WTC11 (cell line): ENCODE measurements at regions not wholly inside any gene's neighbourhood (a gene's known extent, or its start where the extent isn't known, plus 50 kb on each side); places are given as distances from the start of the nearest gene placed in this dataset.

Experiments used
- FOXK1 ChIP-seq: sonication (generic); formaldehyde crosslinking; IDR thresholded peaks from 2 replicates; pipeline ENCODE4 v1.8.0; 2022; ENCODE audit warnings: mild to moderate bottlenecking, moderate library complexity, missing genetic modification reagents
- SMAD4 ChIP-seq: sonication (generic); formaldehyde crosslinking; IDR thresholded peaks from 2 replicates; pipeline ENCODE4 v1.8.0; 2022; ENCODE audit warnings: mild to moderate bottlenecking, missing genetic modification reagents
- TF ChIP-seq, protein P1 (sequence below): fragments of 200-600 bp; IDR thresholded peaks from 2 replicates; pipeline ENCODE4 v1.8.0; 2022; ENCODE audit warnings: antibody characterized with exemption
- TF ChIP-seq, protein P2 (sequence below): sonication (generic); formaldehyde crosslinking; IDR thresholded peaks from 2 replicates; pipeline ENCODE4 v1.8.1; 2023; ENCODE audit warnings: mild to moderate bottlenecking, missing genetic modification reagents, moderate library complexity
- TF ChIP-seq, protein P3 (sequence below): sonication (generic); formaldehyde crosslinking; conservative IDR thresholded peaks from 2 replicates; pipeline ENCODE4 v1.8.1; 2022; ENCODE audit warnings: mild to moderate bottlenecking, missing genetic modification reagents
- TF ChIP-seq, protein P4 (sequence below): fragments of 250-450 bp; sonication (Bioruptor Pico); IDR thresholded peaks from 2 replicates; pipeline ENCODE4 v1.9.0; 2021; ENCODE audit warnings: mild to moderate bottlenecking
- TF ChIP-seq, protein P5 (sequence below): sonication (generic); formaldehyde crosslinking; IDR thresholded peaks from 2 replicates; pipeline ENCODE4 v1.8.0; 2022; ENCODE audit warnings: mild to moderate bottlenecking, missing genetic modification reagents
- TF ChIP-seq, protein P6 (sequence below): fragments of 250-450 bp; sonication (Bioruptor Pico); IDR thresholded peaks from 2 replicates; pipeline ENCODE4 v2.1.2; 2022; ENCODE audit warnings: mild to moderate bottlenecking, moderate library complexity

DNA sequence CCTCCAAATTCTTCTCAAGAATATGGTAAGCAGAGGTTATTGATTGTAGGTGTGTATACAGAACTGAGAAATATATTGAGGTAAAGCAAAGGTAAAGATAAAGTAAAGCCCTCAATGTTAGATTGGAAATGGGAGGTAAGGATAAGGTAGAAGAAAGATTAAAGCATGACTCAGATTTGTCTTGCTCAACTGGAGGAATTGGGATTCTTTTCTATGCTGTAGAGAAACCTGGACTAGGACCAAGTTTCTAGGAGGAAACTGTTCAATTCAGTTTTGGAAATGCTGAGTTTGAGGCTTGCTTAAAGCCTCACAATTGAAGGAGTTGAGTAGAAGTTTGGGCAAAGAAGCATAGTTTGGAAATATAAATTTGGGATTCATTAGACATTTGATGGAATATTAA, 634.0 kb upstream of the PTCHD4 start:
- TF ChIP-seq, protein P1, sequence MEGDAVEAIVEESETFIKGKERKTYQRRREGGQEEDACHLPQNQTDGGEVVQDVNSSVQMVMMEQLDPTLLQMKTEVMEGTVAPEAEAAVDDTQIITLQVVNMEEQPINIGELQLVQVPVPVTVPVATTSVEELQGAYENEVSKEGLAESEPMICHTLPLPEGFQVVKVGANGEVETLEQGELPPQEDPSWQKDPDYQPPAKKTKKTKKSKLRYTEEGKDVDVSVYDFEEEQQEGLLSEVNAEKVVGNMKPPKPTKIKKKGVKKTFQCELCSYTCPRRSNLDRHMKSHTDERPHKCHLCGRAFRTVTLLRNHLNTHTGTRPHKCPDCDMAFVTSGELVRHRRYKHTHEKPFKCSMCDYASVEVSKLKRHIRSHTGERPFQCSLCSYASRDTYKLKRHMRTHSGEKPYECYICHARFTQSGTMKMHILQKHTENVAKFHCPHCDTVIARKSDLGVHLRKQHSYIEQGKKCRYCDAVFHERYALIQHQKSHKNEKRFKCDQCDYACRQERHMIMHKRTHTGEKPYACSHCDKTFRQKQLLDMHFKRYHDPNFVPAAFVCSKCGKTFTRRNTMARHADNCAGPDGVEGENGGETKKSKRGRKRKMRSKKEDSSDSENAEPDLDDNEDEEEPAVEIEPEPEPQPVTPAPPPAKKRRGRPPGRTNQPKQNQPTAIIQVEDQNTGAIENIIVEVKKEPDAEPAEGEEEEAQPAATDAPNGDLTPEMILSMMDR = no peak
- TF ChIP-seq FOXK1 (no peak), SMAD4 (CRISPR knock-in tag) (no peak)
- TF ChIP-seq, protein P2, sequence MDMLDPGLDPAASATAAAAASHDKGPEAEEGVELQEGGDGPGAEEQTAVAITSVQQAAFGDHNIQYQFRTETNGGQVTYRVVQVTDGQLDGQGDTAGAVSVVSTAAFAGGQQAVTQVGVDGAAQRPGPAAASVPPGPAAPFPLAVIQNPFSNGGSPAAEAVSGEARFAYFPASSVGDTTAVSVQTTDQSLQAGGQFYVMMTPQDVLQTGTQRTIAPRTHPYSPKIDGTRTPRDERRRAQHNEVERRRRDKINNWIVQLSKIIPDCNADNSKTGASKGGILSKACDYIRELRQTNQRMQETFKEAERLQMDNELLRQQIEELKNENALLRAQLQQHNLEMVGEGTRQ (CRISPR knock-in tag) = no peak
- TF ChIP-seq, protein P3, sequence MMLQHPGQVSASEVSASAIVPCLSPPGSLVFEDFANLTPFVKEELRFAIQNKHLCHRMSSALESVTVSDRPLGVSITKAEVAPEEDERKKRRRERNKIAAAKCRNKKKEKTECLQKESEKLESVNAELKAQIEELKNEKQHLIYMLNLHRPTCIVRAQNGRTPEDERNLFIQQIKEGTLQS (CRISPR knock-in tag) = no peak
- TF ChIP-seq, protein P4, sequence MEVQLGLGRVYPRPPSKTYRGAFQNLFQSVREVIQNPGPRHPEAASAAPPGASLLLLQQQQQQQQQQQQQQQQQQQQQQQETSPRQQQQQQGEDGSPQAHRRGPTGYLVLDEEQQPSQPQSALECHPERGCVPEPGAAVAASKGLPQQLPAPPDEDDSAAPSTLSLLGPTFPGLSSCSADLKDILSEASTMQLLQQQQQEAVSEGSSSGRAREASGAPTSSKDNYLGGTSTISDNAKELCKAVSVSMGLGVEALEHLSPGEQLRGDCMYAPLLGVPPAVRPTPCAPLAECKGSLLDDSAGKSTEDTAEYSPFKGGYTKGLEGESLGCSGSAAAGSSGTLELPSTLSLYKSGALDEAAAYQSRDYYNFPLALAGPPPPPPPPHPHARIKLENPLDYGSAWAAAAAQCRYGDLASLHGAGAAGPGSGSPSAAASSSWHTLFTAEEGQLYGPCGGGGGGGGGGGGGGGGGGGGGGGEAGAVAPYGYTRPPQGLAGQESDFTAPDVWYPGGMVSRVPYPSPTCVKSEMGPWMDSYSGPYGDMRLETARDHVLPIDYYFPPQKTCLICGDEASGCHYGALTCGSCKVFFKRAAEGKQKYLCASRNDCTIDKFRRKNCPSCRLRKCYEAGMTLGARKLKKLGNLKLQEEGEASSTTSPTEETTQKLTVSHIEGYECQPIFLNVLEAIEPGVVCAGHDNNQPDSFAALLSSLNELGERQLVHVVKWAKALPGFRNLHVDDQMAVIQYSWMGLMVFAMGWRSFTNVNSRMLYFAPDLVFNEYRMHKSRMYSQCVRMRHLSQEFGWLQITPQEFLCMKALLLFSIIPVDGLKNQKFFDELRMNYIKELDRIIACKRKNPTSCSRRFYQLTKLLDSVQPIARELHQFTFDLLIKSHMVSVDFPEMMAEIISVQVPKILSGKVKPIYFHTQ (CRISPR knock-in tag) = no peak
- TF ChIP-seq, protein P5, sequence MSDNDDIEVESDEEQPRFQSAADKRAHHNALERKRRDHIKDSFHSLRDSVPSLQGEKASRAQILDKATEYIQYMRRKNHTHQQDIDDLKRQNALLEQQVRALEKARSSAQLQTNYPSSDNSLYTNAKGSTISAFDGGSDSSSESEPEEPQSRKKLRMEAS (CRISPR knock-in tag) = no peak
- TF ChIP-seq, protein P6, sequence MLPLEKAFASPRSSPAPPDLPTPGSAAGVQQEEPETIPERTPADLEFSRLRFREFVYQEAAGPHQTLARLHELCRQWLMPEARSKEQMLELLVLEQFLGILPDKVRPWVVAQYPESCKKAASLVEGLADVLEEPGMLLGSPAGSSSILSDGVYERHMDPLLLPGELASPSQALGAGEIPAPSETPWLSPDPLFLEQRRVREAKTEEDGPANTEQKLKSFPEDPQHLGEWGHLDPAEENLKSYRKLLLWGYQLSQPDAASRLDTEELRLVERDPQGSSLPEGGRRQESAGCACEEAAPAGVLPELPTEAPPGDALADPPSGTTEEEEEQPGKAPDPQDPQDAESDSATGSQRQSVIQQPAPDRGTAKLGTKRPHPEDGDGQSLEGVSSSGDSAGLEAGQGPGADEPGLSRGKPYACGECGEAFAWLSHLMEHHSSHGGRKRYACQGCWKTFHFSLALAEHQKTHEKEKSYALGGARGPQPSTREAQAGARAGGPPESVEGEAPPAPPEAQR (CRISPR knock-in tag) = no peak
